ENCODE measurements at regions not wholly inside any gene's neighbourhood (a gene's known extent, or its start where the extent isn't known, plus 50 kb on each side); places are given as distances from the start of the nearest gene placed in this dataset.

GRCh38 chr2:59726228-59727120 is 827.0 kb downstream of the BCL11A start:
- H3K9me2 ChIP-seq (ENCODE audit: insufficient read depth), result no peaks in the 10 kb centered on the region
- H3K9me3 ChIP-seq (ENCODE audit: low read depth), result no peaks in the 10 kb centered on the region
- H3F3A ChIP-seq (ENCODE audit: insufficient read depth), result no peaks in the 10 kb centered on the region
- H2AFZ ChIP-seq, result no peak overlapping the region
- H3K79me2 ChIP-seq (ENCODE audit: insufficient read depth), result no peaks in the 10 kb centered on the region
- H3K27ac ChIP-seq, result no peak overlapping the region
- H3K9ac ChIP-seq, result no peak overlapping the region
- TF ChIP-seq EZH2phosphoT487 (IDR thresholded peaks at IDR 0.05; ENCODE audit: insufficient read depth, low read depth) (no peak), EZH2 (IDR thresholded peaks at IDR 0.05; ENCODE audit: insufficient read depth, poor library complexity, severe bottlenecking) (no peak)
- H3K4me1 ChIP-seq (ENCODE audit: insufficient read depth), result no peaks in the 10 kb centered on the region
- no peaks in the 10 kb centered on the region for H3K36me3 ChIP-seq (ENCODE audit: low read depth)
- 14 to 16% methylated on average over 9 of the region's 9 CpGs for WGBS, 2 experiments (ENCODE audit: low coverage in 1 of 2, low lambda C conversion rate in 2 of 2, missing lambda C conversion rate in 2 of 2)
- H4K20me1 ChIP-seq (ENCODE audit: insufficient read depth), result no peaks in the 10 kb centered on the region
- no peak overlapping the region for H3K4me3 ChIP-seq
- no peak for DNase-seq
- H3K4me2 ChIP-seq (ENCODE audit: unreplicated experiment), result no peak overlapping the region
- in situ Hi-C loops (cut with MboI), result no loop called here
- no peaks in the 10 kb centered on the region for H3K27me3 ChIP-seq (replicated peaks; ENCODE audit: insufficient read depth)

- DNase-seq, result no peak
- Histone ChIP-seq H4K20me1 (ENCODE audit: insufficient read depth) (no peaks in the 10 kb centered on the region), H3K4me2 (ENCODE audit: unreplicated experiment) (no peak overlapping the region), H3K36me3 (ENCODE audit: low read depth) (no peaks in the 10 kb centered on the region), H3K27ac (no peak overlapping the region), H3K4me3 (no peak overlapping the region), H3K27me3 (replicated peaks; ENCODE audit: insufficient read depth) (no peaks in the 10 kb centered on the region), H2AFZ (no peak overlapping the region), H3K9me3 (ENCODE audit: low read depth) (no peaks in the 10 kb centered on the region), H3K4me1 (ENCODE audit: insufficient read depth) (no peaks in the 10 kb centered on the region), H3K9ac (no peak overlapping the region), H3K79me2 (ENCODE audit: insufficient read depth) (no peaks in the 10 kb centered on the region), H3F3A (ENCODE audit: insufficient read depth) (no peaks in the 10 kb centered on the region), H3K9me2 (ENCODE audit: insufficient read depth) (no peaks in the 10 kb centered on the region)
- in situ Hi-C loops (cut with MboI), result no loop called here
- TF ChIP-seq EZH2 (IDR thresholded peaks at IDR 0.05; ENCODE audit: insufficient read depth, poor library complexity, severe bottlenecking) (no peak), EZH2phosphoT487 (IDR thresholded peaks at IDR 0.05; ENCODE audit: insufficient read depth, low read depth) (no peak)
- 17 to 18% methylated on average over 3 of the region's 3 CpGs for WGBS, 2 experiments (ENCODE audit: low coverage in 1 of 2, low lambda C conversion rate in 2 of 2, missing lambda C conversion rate in 2 of 2)
Measured at GRCh38 chr2:59724746-59725145, 828.7 kb downstream of the BCL11A start.

GRCh38 chr2:59720296-59720866 is 833.1 kb downstream of the BCL11A start:
- H2AFZ ChIP-seq, result no peak overlapping the region
- H3K27ac ChIP-seq, result no peak overlapping the region
- in situ Hi-C loops (cut with MboI), result no loop called here
- H3K79me2 ChIP-seq (ENCODE audit: insufficient read depth), result no peaks in the 10 kb centered on the region
- no peak for DNase-seq
- H3K9ac ChIP-seq, result no peak overlapping the region
- H3K9me3 ChIP-seq (ENCODE audit: low read depth), result no peaks in the 10 kb centered on the region
- H3K36me3 ChIP-seq (ENCODE audit: low read depth), result no peaks in the 10 kb centered on the region
- no peak overlapping the region for H3K4me2 ChIP-seq (ENCODE audit: unreplicated experiment)
- no peaks in the 10 kb centered on the region for H4K20me1 ChIP-seq (ENCODE audit: insufficient read depth)
- H3K27me3 ChIP-seq (replicated peaks; ENCODE audit: insufficient read depth), result no peaks in the 10 kb centered on the region
- H3K4me1 ChIP-seq (ENCODE audit: insufficient read depth), result no peaks in the 10 kb centered on the region
- H3F3A ChIP-seq (ENCODE audit: insufficient read depth), result no peaks in the 10 kb centered on the region
- no peak overlapping the region for H3K4me3 ChIP-seq
- TF ChIP-seq EZH2phosphoT487 (IDR thresholded peaks at IDR 0.05; ENCODE audit: insufficient read depth, low read depth), result no peak
- no peak for TF ChIP-seq EZH2 (IDR thresholded peaks at IDR 0.05; ENCODE audit: insufficient read depth, poor library complexity, severe bottlenecking)
- WGBS, 2 experiments (ENCODE audit: low coverage in 1 of 2, low lambda C conversion rate in 2 of 2, missing lambda C conversion rate in 2 of 2), result 48 to 51% methylated on average over 4 of the region's 4 CpGs
- no peaks in the 10 kb centered on the region for H3K9me2 ChIP-seq (ENCODE audit: insufficient read depth)

- H3K27ac ChIP-seq, result no peak overlapping the region
- no peaks in the 10 kb centered on the region for H3K27me3 ChIP-seq (replicated peaks; ENCODE audit: insufficient read depth)
- no peaks in the 10 kb centered on the region for H4K20me1 ChIP-seq (ENCODE audit: insufficient read depth)
- no peaks in the 10 kb centered on the region for H3K9me3 ChIP-seq (ENCODE audit: low read depth)
- no peak overlapping the region for H3K4me3 ChIP-seq
- H3K4me2 ChIP-seq (ENCODE audit: unreplicated experiment), result no peak overlapping the region
- in situ Hi-C loops (cut with MboI), result no loop called here
- no peaks in the 10 kb centered on the region for H3K4me1 ChIP-seq (ENCODE audit: insufficient read depth)
- no peak for DNase-seq
- no peak overlapping the region for H3K9ac ChIP-seq
- no peak for TF ChIP-seq EZH2 (IDR thresholded peaks at IDR 0.05; ENCODE audit: insufficient read depth, poor library complexity, severe bottlenecking)
- TF ChIP-seq EZH2phosphoT487 (IDR thresholded peaks at IDR 0.05; ENCODE audit: insufficient read depth, low read depth), result no peak
- H3K36me3 ChIP-seq (ENCODE audit: low read depth), result no peaks in the 10 kb centered on the region
- no peaks in the 10 kb centered on the region for H3F3A ChIP-seq (ENCODE audit: insufficient read depth)
- no peaks in the 10 kb centered on the region for H3K79me2 ChIP-seq (ENCODE audit: insufficient read depth)
- no peak overlapping the region for H2AFZ ChIP-seq
- H3K9me2 ChIP-seq (ENCODE audit: insufficient read depth), result no peaks in the 10 kb centered on the region
- 17 to 27% methylated on average over 3 of the region's 3 CpGs for WGBS, 2 experiments (ENCODE audit: low coverage in 1 of 2, low lambda C conversion rate in 2 of 2, missing lambda C conversion rate in 2 of 2)
Measured at GRCh38 chr2:59713577-59713976, 839.9 kb downstream of the BCL11A start.

Measured in GM23248 (cell line).